GM12873 (cell line): ENCODE measurements at regions not wholly inside any gene's neighbourhood (a gene's known extent, or its start where the extent isn't known, plus 50 kb on each side); places are given as distances from the start of the nearest gene placed in this dataset.

Experiments
- CTCF ChIP-seq: IDR thresholded peaks from 2 replicates; pipeline ENCODE4 v1.5.1; 2012; ENCODE audit warnings: low read depth, mild to moderate bottlenecking, moderate library complexity, low read length, control low read depth; ENCODE audit not compliant: insufficient read depth; ENCODE audit errors: missing control alignments

GRCh38 chr10:58932126-58932525, 244.3 kb upstream of the PHYHIPL start:
- no peak for TF ChIP-seq CTCF

- TF ChIP-seq CTCF, result no peak
Measured at GRCh38 chr10:58932577-58933314, 243.7 kb upstream of the PHYHIPL start.

- TF ChIP-seq CTCF, result no peak
Measured at GRCh38 chr10:58936364-58936763, 240.1 kb upstream of the PHYHIPL start.

- no peak for TF ChIP-seq CTCF
Measured at GRCh38 chr10:58937423-58937822, 239.0 kb upstream of the PHYHIPL start.

GRCh38 chr10:58942724-58943123, 233.7 kb upstream of the PHYHIPL start:
- no peak for TF ChIP-seq CTCF

- TF ChIP-seq CTCF, result no peak
Measured at GRCh38 chr10:58943256-58943890, 233.1 kb upstream of the PHYHIPL start.

- TF ChIP-seq CTCF, result no peak
Measured at GRCh38 chr10:58943960-58944359, 232.5 kb upstream of the PHYHIPL start.
